Brain microvascular endothelial cell (primary cell): ENCODE measurements at regions not wholly inside any gene's neighbourhood (a gene's known extent, or its start where the extent isn't known, plus 50 kb on each side); places are given as distances from the start of the nearest gene placed in this dataset.
A peak's percentile ranks its signal among the peaks of the same experiment; 100 is the strongest.

Experiments used
- DNase-seq: peaks from one replicate; pipeline ENCODE4 v3.0.0-alpha.2; 2020
- H3K27ac ChIP-seq: fragments of 250-450 bp; sonication (Bioruptor Pico); 2 replicates; pipeline ENCODE4 v1.5.1; 2020; ENCODE audit warnings: mild to moderate bottlenecking, moderate library complexity
- H3K27me3 ChIP-seq: fragments of 250-450 bp; sonication (Bioruptor Pico); replicated peaks from 2 replicates; pipeline ENCODE4 v1.5.1; 2020; ENCODE audit warnings: mild to moderate bottlenecking
- H3K36me3 ChIP-seq: fragments of 250-450 bp; sonication (Bioruptor Pico); replicated peaks from 2 replicates; pipeline ENCODE4 v1.5.1; 2020; ENCODE audit warnings: mild to moderate bottlenecking
- H3K4me3 ChIP-seq: 2 replicates; pipeline ENCODE4 v1.5.1; 2011; ENCODE audit warnings: low read depth, mild to moderate bottlenecking, control low read depth, low read length, moderate library complexity
- CTCF ChIP-seq: IDR thresholded peaks from 2 replicates; pipeline ENCODE4 v1.5.1; 2011; ENCODE audit warnings: low read depth, mild to moderate bottlenecking, moderate library complexity, low read length, control low read depth, inconsistent platforms; ENCODE audit errors: missing control alignments
- in situ Hi-C: cut with HindIII; loops from 2 replicates; pipeline ENCODE4 v1.10.0; 2017; ENCODE audit warnings: low sequenced_read_pairs, low pct_ligation_motif_present

- TF ChIP-seq CTCF: no peak
- in situ Hi-C loops: no loop called here
- H3K4me3 ChIP-seq: no peak overlapping the region
- H3K27me3 ChIP-seq: no peaks in the 10 kb centered on the region
- H3K36me3 ChIP-seq: no peaks in the 10 kb centered on the region
- peak; percentile 100 for DNase-seq
- peak overlapping the region; percentile 100 for H3K27ac ChIP-seq
These were observed 145.5 kb upstream of the TPM1 start for GRCh38 chr15:62896969-62897486.

DNA sequence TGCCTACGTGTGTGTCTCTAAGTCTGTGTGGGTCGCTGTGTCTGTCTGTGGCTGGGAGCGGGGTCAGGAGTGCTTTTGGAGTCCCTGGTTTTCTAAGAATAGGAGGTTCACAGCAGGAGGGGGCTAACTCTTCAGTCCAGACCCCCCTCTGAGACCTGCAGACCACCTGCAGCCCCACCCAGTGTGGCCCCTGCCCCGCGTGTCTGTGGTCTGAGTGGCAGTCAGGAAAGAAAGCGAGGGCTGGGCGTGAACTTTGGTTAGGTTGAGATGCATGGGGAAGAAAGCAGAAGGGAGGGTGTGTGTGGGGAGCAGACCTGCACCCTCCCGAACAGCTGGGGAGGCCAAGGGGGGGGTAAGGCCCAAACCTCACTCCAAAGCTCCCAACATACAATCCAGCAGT lies 144.9 kb upstream of the TPM1 start:
- H3K4me3 ChIP-seq: no peak overlapping the region
- no peaks in the 10 kb centered on the region for H3K27me3 ChIP-seq
- TF ChIP-seq CTCF: no peak
- no peaks in the 10 kb centered on the region for H3K36me3 ChIP-seq
- peak overlapping the region; percentile 100 for H3K27ac ChIP-seq
- in situ Hi-C loops: no loop called here
- no peak for DNase-seq

DNA sequence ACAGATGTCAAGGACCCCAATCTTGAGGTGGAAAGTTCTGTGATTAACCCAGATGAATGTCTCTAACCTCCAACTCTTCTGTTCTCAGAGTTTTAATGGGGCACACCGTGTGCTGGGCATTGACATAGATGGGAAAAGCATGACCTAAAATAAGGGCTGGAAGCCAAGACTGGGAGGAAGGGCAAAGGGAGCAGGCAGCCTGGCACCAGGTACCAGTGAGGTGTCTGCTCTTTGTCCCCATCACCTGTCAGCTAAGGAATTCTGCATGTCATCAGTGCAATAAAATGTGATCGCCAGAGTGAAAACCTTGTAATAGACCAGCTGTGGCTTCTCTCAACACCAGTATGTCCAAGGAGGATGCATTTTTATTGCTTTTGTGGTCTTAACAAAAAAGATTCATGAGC lies 143.5 kb upstream of the TPM1 start:
- TF ChIP-seq CTCF: no peak
- in situ Hi-C loops: no loop called here
- H3K36me3 ChIP-seq: no peaks in the 10 kb centered on the region
- H3K4me3 ChIP-seq: no peak overlapping the region
- no peaks in the 10 kb centered on the region for H3K27me3 ChIP-seq
- DNase-seq: no peak
- no peak overlapping the region for H3K27ac ChIP-seq

DNA sequence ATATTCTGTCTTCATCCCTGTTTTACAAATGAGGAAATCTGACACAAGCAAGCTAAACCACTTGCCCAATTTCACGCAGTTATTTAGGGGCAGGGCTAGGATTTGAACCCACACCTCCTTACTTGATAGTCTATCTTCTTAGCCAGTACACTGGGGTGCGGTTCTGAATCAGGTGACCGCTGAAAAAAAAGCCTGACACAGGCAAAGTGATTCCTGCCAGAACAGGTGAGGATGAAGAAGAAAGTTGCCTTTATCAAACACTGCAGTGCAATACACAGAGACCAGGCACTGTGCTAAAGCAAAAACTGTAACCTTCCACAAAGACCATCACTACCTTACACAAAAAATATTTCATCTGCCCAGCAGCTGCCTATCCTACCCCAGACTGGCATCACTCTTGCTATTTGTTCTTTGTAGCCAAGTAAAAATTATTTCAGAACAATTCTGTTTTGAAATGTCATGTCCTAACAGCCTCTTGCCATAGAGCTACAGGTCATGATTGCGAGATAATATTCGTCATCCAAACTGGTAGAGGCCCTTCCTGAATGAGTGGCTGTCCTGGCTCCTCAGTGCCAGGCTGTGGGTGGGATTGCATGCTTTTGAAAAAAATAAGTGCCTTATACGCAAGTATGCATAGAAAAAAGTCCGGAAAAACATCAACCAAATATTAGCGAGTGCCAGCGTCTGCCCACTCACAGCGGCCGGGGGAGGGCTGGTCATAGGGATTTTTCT lies 142.3 kb upstream of the TPM1 start:
- in situ Hi-C loops: no loop called here
- no peaks in the 10 kb centered on the region for H3K27me3 ChIP-seq
- TF ChIP-seq CTCF: no peak
- H3K4me3 ChIP-seq: no peak overlapping the region
- DNase-seq: no peak
- H3K36me3 ChIP-seq: no peaks in the 10 kb centered on the region
- H3K27ac ChIP-seq: no peak overlapping the region

DNA sequence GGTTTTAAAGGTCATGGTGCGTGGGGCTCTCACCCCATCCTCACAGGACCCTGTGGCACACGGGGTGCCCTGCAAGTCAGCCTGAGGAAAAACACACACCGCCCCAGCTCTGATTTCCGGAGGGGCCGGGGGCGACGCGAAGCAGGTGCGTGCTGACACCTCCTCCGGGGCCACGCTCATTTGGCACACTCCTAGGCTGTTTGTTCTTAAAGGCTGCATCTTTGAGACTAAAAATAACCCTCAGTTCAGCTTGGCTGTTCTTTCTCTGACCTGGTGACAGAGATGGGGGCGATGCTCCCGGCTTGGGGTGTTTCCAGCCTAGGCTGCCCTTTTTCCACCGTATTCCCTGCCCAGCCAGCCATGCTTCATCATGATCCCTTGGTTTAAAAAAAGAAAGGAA lies 141.5 kb upstream of the TPM1 start:
- no peak overlapping the region for H3K4me3 ChIP-seq
- in situ Hi-C loops: no loop called here

More for the DNA sequence above, 141.5 kb upstream of the TPM1 start:
- no peak for DNase-seq
- H3K27ac ChIP-seq: no peak overlapping the region
- H3K27me3 ChIP-seq: no peaks in the 10 kb centered on the region
- no peaks in the 10 kb centered on the region for H3K36me3 ChIP-seq
- no peak for TF ChIP-seq CTCF
